ENCODE measurements at regions not wholly inside any gene's neighbourhood (a gene's known extent, or its start where the extent isn't known, plus 50 kb on each side); places are given as distances from the start of the nearest gene placed in this dataset.
A peak's percentile ranks its signal among the peaks of the same experiment; 100 is the strongest.

GRCh38 chr5:136682986-136683385, 317.6 kb upstream of the TRPC7 start:
- no peak for DNase-seq

GRCh38 chr5:136679233-136679632, 313.9 kb upstream of the TRPC7 start:
- no peak for DNase-seq

DNA sequence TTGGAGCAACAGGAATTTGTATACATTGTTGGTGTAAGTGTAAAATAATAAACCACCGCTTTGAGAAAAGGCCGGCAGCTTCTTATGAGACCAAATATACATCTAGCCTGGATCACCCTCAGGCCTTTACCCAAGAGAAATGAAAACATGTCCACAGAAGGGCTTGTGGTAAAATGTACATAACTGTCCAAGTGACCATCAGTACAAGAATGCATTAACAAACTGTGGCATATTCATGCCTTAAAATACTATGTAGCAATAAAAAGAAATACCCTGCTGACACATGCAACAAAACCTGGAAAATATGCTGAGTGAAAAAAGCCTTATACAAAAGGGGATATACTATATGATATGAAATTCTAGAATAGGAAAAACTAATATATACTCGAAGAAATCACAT, 311.9 kb upstream of the TRPC7 start:
- no peak for DNase-seq

- DNase-seq, result no peak
Observed at GRCh38 chr5:136676685-136677084, 311.3 kb upstream of the TRPC7 start.

GRCh38 chr5:136675769-136676168, 310.4 kb upstream of the TRPC7 start:
- DNase-seq, result no peak

GRCh38 chr5:136674178-136674577, 308.8 kb upstream of the TRPC7 start:
- DNase-seq, result no peak

DNA sequence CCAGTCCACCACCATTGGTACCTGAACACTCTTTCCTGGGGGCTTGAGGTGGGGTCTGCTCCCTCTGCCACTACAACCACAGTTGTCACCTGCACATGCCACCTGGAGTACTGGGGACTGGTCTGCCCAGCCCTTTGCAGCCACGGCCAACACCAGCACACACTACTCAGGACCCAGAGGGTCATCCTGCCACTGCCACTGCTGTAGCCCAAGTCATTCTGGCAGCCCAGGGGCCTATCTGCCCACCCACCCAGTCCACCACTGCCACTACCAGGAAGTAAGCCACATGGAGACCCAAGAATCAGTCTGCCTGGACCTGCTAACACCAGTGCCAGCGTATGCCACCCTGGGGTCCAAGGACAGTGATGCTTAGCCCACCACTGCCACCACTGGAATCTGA, 302.4 kb upstream of the TRPC7 start:
- DNase-seq, result no peak

GRCh38 chr5:136666970-136667620, 301.8 kb upstream of the TRPC7 start:
- DNase-seq, result no peak

- DNase-seq, result no peak
Observed at GRCh38 chr5:136665331-136665730, 300.0 kb upstream of the TRPC7 start.

- no peak for DNase-seq
Observed at GRCh38 chr5:136661026-136661425, 295.7 kb upstream of the TRPC7 start.

DNA sequence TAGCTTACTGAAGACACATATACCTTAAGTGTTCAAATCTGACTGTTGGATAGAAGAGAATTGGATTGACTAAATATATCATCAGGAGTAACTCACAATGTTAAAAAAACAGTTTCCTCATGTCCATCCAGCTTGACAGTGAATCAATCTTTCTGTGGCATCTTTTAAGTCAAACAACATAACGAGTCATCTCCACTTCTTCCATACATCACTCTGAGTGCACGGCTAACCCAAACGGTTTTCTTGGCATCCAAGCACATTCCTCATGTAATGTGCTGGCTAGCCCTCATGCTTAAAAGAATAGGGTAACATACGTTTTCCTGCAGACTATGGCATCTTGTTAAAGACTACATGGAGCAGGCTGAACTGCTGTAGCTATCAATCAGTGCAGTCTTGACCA, 291.5 kb upstream of the TRPC7 start:
- peak; percentile 29 for DNase-seq

DNA sequence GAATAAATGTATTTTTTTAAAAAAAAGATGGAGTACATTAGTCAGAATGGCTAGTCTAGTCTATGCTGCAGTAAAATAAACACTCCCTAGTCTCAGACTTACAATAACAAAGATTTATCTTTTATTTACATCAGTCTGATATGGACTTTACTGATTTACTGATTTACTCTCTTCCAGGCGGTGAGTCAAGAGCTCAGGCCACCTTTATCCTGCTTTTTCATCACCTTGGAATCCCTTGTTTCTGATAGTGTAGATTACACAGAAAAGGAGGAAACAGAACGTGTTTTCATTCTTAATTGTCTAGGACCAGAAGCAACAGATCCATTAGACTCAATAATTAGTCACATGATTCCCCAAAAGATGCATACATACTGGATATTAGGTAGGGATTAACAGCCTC, 290.1 kb upstream of the TRPC7 start:
- DNase-seq, result peak; percentile 1

- DNase-seq, result no peak
Observed at GRCh38 chr5:136646915-136647314, 281.6 kb upstream of the TRPC7 start.

DNA sequence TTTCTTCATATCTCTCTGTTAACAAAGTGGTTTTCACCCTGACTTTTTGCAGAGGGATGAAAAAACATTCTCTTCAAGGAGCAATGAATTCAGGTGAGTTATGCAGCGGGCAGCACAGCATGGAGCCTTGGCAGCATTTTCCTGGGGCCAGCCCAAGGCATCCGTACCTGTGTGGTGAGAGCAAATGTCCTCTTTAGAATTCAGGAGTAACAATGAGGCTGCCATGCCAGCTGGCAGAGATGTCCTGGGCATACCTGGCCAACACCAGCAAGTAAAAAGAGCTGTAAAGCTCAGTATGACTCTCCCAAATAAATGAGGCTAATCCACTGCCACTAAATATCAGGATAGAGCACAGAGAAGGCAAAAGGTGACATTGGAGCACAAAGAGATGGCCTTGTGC, 277.6 kb upstream of the TRPC7 start:
- DNase-seq, result no peak

DNA sequence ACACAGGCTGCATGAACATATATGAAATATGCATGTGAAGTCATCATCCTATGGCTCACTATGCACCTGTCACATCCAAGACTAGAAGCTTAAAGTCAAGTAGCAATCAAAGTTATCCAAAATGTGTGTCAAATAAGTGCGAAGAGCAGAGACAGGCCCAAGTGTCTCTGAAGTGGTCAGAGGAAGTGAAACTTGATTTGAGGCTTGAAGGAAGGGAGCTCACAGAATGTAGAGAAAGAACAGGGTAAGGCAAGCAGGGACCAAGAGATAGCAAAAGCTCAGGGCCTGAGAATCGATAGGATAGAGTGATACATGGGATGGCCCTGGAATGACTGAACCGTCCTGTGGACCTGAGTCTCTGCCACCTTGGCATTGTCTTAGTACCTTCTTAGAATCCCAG, 274.3 kb upstream of the TRPC7 start:
- no peak for DNase-seq

DNA sequence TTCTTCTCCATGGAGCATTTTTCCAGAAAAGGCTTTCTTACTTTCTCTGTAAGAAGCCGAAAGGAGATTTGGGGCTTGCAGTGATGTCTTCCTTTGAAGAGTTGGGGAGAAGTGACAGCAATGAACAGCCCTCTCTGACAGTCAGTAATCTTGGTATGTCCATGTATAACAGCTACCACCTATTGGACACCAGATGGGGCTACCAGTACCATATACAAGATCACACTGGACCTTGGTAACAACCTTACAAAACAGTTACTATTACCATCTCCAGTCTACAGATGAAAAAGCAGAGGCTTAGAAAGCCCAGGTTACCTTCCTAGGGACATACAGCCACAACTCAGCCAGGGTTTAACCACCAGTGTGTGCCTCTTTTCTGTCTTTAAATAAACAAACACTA, 272.7 kb upstream of the TRPC7 start:
- DNase-seq, result no peak

DNA sequence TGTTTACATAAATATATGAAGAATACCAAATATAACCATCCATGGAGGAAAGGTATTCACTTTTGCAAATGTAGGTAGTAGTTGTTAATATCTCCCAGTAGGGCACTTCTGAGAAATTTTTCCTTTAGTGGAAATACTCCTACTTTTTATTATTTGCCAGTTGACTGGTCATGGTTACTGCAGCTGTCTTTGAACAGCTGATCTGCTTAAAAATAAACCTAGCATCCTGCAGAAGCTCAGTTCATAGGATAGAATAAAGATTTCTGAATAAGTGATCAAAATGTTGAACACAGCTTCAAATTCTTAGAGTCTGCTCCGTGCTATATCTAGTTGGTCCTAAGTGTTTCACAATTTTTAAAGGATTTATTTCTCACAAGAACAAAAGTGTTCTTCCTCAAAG, 270.7 kb upstream of the TRPC7 start:
- no peak for DNase-seq

DNA sequence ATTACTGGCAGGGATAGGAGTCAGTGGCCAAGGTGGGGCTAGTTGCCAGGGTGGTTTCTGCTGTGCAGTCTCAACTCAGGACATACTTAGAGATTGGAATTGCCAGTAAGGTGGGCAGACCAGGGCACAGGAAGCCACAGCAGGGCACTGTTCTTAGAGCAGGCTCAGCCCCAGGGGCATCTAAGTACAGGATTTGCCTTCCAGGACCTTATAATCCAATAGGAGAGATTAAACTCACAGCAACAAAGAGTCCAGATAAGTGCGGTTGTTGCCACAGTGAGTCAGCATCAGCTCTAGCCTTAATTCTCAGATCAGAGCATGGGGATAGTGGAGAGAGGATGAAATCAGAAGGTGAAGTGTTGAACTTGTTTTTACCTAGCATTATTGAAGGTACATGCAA, 265.8 kb upstream of the TRPC7 start:
- DNase-seq, result peak; percentile 30

DNA sequence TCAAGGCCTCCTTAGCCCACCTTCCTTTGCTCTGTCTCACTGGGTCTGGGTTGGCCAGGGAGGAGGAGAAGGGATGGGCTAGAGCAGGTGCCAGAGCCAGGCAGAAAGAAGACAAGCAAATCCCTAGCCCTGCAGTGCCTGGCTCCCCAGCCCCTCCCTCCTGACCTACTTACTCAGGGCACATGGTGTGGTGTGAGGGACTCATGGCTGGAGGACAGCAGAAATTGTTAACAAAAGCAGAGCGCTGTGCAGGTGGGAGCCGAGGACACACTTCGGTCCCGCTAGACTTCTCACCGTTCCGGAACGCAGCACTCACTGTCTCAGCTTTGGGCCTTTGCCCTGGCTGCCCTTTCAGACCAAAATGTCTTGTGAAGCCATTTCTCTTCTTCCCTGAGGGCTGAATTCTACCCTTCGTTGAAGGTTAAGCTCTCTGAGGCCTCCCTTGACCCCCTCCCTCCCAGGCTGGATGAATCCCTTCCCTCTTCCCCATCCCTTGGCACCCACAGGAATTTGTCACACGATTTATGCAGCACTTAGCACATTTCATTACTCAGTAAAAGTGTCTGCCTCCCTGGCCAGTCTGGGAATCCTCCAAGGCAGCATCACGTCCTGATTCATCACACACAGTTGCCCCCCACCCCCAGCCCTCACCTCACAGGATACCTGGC, 263.9 kb upstream of the TRPC7 start:
- no peak for DNase-seq

GRCh38 chr5:136626531-136626930, 261.2 kb upstream of the TRPC7 start:
- no peak for DNase-seq

DNA sequence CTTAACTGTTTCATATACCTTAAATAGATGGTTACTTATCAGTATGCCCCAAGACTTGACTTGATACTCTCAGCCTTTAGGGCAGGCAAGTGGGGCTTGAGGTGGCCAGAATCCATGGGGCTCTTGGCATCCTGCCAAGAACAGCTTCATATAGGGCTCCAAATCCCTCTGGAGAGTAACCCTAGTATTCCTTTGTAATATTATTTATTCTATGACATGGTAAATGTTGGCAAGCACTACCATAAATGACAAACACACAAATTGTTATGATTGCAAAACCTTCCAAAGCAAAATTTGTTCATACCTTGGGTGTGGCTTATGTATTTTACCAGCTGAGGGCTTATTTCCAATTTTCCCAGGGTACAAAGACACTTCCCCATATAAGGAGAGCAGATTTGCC, 257.4 kb upstream of the TRPC7 start:
- no peak for DNase-seq

GRCh38 chr5:136621743-136622142, 256.4 kb upstream of the TRPC7 start:
- no peak for DNase-seq

DNA sequence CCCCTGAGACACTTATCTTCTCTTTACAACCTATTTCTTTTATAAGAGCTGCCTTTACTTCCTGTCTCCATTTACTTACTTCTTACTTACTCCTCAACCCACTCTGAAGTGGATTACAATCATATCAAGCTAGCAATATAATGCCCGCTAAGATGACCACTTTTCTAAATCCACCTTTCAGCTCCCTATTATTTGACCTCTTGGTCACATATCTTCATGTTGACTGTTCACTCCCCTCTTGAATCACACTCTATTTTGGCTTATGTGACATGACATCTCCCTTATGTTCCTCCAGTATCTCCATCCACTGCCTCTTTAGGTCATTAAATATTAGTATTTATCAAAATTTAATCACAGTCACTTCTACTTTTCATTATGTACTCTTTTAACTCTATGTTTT, 255.3 kb upstream of the TRPC7 start:
- no peak for DNase-seq

GRCh38 chr5:136620016-136620419, 254.7 kb upstream of the TRPC7 start:
- peak; percentile 78 for DNase-seq

- DNase-seq, result peak; percentile 10
Observed at GRCh38 chr5:136619556-136619955, 254.2 kb upstream of the TRPC7 start.

Measured in NCI-H226 (cell line).